HG03060 (cell line): ENCODE measurements at regions not wholly inside any gene's neighbourhood (a gene's known extent, or its start where the extent isn't known, plus 50 kb on each side); places are given as distances from the start of the nearest gene placed in this dataset.
"Not testable (repeated sequence)": the region's sequence is repeated elsewhere in the genome, so short reads cannot be mapped to it uniquely, and the experiment has no call there.

Experiments used
- ATAC-seq: cut with Tn5 transposase; IDR thresholded peaks from one replicate; pipeline ENCODE4 v1.9.1; 2021; ENCODE audit warnings: low read depth, moderate number of reproducible peaks; ENCODE audit not compliant: unreplicated experiment

- no peak for ATAC-seq
Observed at GRCh38 chr2:2591542-2591940, 260.5 kb upstream of the MYT1L start.

DNA sequence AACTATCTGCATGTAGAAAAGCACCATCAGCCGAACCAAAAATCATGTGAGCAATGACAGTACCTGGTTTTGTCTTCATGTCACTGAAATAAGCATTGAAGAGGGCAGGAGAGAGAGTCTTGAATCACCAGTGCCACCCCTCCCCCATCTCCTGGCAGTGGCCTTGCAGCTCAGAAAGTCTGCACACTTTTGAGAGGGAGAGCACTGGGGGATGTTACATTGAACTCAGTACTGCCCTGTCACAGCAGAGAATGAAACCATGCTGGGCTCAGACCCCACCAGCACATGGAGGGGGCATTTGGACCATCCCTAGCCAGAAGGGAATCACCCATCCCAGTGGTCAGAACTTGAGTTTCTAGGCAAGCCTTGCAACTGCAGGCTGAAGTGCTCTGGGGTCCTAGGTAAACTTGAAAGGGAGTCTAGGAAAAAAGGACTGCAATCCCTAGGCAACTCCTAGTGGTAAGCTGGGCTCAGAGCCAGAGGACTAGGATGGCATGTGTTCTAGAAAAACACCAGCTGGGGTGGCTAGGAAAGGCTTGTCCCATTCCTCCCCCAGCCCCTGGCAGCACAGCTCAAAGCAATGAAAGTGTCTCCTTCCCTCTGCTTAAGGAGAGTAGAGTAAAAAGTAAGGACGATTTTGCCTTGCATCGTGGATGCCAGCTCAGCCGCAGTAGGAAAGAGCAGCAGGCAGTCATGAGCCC, 259.9 kb upstream of the MYT1L start:
- ATAC-seq, result no peak

GRCh38 chr2:2590141-2590540, 259.1 kb upstream of the MYT1L start:
- no peak for ATAC-seq

- ATAC-seq, result no peak
Observed at GRCh38 chr2:2588777-2589176, 257.7 kb upstream of the MYT1L start.

DNA sequence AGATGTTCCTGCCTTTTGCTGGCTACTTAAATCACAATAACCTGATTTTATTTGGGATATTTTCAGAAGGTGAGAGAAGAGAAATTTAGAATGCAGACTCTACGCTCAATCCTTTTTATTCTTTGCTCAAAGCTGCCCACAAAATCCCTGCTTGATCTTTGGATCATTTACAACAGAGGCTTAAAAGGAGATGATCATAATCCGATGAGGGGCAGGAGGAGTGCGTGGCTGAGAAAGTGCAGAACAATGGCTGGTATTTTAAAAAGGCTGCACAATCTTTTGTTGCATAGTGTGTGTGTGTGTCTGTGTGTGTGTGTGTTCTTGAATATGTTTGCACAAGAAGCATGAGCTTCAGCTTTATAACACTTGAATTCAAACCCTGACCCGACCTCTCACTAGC, 256.3 kb upstream of the MYT1L start:
- no peak for ATAC-seq

GRCh38 chr2:2586931-2587330, 255.9 kb upstream of the MYT1L start:
- no peak for ATAC-seq

DNA sequence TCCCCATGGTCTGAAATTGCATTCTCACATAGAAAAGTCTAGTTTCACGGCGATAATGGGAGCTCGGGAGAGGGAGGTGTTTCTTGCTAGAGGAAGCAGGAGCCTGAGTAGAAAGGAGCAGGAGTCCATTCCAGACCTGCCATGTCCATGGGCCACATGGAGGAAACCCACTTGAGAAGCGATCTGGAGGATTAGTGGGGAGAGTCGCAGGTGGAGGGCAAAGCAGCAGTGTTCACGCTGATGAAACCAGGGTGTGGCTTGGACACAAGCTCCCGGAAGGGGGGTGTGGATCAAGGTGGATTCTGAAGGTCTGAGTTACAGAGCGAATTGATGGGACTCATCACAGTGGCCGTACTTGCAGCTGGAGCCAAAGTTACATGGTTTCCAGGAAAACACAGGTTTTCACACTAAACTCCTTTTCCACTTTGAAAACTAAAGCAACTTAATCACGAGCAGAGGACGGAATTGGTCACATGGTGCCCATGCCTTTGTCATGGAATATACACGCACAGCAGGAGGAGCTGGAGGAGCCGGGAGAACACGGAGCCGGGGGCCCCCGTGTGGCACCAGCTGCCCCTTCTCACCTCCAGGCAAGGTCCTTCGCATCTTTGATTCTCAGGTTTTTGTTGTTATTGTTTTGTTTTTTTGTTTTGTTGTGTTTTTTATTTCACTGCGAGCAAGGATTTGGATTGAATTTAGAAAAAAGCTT, 255.1 kb upstream of the MYT1L start:
- no peak for ATAC-seq

GRCh38 chr2:2582998-2583545, 252.0 kb upstream of the MYT1L start:
- no peak for ATAC-seq

DNA sequence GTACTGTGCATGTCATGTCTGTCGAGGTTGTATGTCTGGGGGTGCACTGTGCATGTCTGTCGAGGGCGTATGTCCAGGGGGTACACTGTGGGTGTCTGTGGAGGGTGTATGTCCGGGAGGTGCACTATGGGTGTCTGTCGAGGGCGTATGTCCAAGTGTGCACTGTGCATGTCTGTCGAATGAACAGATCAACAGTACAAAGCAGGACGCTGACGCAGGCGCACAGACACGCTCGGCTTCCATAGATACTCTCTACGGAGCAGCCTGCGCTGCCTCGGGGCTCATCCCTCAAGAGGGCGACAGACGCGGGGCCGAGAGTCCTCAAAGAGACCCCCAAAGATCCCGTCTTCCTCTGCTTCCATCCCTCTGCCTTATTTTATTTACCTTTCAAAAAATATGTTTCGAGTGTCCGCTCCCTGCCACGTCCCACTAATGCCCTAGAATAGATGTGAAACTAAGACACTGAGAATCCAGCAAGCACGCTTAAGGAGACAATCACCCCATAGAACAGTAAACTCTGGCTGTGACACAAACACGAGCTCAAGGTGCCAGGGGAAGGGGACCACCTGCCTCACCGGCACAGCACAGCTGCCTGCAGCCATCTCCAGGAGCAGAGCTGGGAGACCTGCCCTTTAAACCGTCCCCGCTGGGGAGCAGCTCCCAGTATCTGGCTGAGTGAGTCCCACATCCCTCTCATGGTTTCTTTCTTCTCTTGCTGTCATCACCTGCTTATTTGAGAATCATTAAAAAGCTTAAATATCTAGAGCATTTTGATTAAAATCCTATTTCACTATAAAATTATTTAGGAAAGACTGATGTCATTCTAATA, 250.5 kb upstream of the MYT1L start:
- no peak for ATAC-seq

GRCh38 chr2:2580841-2581240, 249.8 kb upstream of the MYT1L start:
- ATAC-seq, result not testable (repeated sequence)

DNA sequence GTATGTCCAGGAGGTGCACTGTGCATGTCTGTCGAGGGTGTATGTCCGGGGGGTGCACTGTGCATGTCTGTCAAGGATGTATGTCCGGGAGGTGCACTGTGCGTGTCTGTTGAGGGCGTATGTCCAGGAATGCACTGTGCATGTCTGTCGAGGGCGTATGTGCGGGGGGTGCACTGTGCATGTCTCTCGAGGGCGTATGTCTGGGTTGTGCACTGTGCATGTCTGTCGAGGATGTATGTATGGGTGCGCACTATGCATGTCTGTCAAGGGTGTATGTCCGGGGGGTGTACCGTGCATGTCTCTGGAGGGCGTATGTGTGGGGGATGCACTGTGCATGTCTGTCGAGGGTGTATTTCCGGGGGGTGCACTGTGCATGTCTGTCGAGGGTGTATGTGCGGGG, 249.3 kb upstream of the MYT1L start:
- ATAC-seq, result no peak

GRCh38 chr2:2579814-2580213, 248.7 kb upstream of the MYT1L start:
- no peak for ATAC-seq

DNA sequence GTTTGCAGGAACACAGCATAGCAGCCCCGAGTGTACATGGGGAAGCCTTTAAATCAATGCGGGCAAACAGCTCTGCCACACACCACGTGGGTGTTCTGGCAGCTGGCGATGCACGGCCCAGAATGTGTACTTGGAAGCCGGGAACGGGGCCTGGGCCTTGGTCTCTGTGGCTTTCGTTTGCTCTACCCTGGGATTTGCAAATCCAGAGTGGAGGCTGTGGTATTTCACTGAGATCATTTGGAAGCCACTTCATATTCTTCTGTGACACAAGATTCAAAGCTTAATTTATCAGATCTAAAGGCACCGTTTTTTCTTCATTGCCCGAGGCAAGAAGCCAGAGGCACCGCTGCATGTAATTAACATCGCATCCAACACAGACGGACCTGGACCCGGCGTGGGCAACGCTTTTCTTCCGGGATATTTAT, 246.3 kb upstream of the MYT1L start:
- ATAC-seq, result no peak

DNA sequence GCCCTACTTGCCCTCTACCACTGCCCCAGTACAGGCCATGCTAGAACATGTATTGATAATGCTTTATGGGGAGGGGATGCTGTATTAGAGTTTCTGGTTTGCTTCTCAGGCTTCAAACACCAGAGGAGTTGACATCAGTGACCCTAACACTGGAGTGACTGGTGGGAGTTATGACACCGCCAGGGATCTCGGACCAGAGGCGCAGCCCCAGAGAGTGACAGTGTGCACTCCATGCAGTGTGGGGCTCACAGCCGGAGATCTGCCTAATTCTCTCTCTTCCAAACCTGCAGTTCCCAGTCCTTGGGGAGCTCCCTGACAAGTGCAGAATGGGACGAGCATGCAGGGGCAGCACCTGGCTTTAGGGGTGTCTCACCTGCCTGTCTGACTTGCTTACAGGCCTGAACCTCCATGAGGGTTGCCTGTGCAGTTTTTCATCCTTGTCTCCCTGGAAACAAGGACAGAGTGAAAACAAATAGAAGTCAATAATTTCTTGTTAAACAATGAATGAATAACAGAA, 244.9 kb upstream of the MYT1L start:
- ATAC-seq, result no peak

DNA sequence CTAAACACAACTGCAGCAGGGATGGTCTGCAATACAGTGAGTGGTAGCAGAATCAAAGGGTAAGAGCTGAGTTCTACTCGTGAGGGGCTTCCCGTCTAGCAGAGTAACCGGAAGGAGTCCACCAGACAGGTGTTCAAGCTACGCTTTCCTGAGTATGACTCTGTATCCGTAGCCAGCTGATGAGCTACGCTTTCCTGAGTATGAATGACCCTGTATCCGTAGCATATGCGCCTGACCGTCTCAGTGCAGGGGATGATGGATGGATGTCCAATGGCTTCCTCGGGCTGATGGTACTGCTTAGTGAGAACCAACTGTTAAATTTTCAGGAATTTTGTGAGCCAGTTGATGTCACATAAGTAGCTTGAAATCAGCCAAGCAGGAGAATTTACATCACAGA, 244.1 kb upstream of the MYT1L start:
- ATAC-seq, result no peak

DNA sequence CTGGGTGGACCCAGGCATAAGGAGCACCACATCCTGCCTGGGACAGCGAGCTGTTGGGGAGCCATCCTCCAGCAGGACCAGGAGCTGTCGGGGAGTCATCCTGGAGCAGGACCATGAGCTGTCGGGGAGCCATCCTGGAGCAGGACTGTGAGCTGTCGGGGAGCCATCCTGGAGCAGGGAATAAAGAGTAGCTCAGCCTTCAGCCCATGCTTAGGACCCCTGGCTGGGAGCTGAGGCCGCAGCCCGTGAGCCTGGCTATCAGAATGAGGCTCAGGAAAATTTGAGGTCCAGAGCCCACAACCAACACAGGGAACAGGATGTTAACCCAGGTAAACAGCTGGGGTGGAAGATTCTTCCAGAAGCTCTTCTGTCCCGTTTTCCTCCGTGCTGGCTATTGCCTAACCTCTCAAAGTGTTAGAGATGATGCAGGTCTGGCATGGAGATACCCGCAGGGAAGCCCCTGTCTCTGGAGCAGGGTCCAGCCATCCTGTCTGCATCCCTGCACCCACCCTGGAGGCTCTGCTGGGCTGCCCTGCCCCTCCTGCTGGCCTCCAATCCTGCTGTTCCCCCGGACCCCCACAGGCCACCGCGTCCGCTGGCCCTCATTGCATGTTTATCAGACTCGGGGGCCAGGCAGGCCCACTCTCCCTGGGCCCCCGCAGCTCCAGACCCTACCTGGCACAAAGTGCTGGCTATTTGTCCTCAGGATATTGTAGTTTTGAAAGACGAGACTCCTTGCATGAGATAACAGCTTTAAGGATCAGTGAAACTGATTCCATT, 243.5 kb upstream of the MYT1L start:
- no peak for ATAC-seq

- no peak for ATAC-seq
Observed at GRCh38 chr2:2573658-2574293, 242.7 kb upstream of the MYT1L start.

GRCh38 chr2:2573205-2573604, 242.1 kb upstream of the MYT1L start:
- ATAC-seq, result no peak

GRCh38 chr2:2572393-2573204, 241.5 kb upstream of the MYT1L start:
- no peak for ATAC-seq
